NCI-H748 treated with DMSO at 0.1 percent for 48 hours (cell line): ENCODE measurements at regions not wholly inside any gene's neighbourhood (a gene's known extent, or its start where the extent isn't known, plus 50 kb on each side); places are given as distances from the start of the nearest gene placed in this dataset.
"Not testable (repeated sequence)": the region's sequence is repeated elsewhere in the genome, so short reads cannot be mapped to it uniquely, and the experiment has no call there.

Source experiments
- DNase-seq: peaks from one replicate; lab custom pipeline; 2025; lab: John Stamatoyannopoulos, UW

DNA sequence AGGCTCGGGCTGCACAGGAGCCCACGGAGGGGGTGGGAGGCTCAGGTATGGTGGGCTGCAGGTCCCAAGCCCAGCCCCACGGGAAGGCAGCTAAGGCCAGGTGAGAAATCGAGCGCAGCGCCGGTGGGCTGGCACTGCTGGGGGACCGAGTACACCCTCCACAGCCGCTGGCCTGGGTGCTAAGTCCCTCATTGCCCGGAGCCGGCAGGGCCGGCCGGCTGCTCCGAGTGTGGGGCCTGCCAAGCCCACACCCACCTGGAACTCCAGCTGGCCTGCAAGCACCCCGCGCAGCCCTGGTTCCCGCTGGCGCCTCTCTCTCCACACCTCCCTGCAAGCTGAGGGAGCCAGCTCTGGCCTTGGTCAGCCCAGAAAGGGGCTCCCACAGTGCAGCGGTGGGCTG is 137.4 kb upstream of the PKP2 start:
- DNase-seq: not testable (repeated sequence)

DNA sequence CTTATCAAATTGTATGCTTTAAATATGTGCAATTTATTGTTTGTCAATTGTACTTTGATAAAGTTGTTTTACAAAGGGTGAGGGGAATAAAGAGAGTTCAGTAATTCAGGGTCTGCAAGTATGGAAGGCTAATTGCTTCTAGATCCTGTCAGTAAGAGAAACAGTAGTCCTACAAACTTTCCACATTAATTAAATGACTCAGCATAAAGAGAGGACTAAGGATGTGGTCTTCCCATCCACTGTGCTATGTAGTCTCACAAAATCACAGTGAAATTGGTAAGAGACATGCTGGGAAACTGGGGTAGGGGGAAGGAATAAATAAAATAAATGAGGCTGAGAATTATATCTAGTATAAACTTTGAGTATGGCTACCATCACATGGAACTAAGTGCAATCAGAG is 130.2 kb upstream of the PKP2 start:
- no peak for DNase-seq

DNA sequence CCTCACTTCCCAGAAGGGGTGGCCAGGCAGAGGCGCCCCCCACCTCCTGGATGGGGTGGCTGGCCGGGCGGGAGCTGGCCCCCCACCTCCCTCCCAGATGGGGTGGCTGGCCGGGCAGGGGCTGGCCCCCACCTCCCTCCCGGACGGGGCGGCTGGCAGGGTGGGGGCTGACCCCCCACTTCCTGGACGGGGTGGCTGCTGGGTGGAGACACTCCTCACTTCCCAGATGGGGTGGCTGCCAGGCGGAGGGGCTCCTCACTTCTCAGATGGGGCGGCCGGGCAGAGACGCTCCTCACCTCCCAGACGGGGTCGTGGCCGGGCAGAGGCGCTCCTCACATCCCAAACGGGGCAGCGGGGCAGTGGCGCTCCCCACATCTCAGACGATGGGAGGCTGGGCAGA is 126.1 kb upstream of the PKP2 start:
- DNase-seq: not testable (repeated sequence)

DNA sequence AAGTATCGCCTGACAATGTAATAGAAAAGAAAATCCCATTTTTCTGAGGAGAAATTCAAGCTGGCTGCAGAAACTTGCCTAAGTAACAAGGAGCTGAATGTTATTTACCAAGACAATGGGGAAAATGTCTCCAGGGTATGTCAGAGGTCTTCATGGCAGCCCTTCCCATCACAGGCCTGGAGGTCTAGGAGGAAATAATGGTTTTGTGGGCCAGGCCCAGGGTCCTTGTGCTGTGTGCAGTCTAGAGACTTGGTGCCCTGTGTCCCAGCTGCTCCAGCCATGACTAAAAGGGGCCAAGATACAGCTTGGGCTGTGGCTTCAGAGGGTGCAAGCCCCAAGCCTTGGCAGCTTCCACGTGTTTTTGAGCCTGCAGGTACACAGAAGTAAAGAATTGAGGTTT is 120.5 kb upstream of the PKP2 start:
- not testable (repeated sequence) for DNase-seq

DNA sequence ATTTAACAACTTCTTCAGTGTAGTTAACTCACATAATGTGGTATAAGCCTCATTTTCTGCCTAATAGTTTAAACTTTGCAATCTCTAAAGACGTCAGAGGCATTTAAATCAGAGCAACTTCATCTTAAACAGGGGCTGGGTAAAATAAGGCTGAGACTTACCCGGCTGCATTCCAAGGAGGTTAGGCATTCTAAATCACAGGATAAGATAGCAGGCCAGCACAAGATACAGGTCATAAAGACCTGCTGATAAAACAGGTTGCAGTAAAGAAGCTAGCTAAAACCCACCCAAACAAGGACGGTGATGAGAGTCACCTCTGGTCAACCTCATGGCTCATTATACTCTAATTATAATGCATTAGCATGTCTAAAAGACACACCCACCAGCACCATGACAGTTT is 115.6 kb upstream of the PKP2 start:
- DNase-seq: no peak

DNA sequence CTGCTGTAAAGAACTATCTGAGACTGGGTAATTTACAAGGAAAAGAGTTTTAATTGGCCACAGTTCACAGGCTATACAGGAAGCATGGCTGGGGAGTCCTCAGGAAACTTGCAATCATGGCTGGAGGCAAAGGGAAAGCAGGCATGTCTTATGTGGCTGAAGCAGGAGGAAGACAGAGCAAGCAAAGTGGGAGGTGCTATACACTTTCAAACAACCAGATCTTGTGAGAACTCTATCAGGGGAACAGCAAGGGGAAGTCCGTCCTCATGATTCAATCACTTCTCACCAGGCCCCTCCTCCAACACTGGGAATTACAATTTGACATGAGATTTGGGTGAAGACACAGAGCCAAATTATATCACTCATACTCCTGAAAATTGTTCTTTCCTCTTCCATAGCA is 109.5 kb upstream of the PKP2 start:
- DNase-seq: no peak

DNA sequence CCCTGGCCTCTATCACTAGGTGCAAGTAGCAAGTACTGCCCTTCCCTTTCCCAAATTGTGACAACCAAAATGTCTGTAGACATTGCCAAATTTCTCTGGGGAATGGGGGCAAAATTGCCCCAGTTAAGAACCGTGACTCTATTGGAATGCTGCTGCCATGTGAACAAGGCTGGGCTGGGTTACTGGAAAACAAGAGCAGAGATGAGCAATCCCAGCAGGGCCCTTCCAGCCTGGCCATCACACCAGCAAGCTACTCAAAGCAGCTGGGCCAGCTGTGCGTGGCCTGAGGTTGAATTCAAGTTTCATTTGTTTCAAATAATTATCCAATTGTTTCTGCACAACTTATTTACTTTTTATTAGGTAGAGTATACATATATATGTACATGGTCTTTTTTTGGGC is 103.4 kb upstream of the PKP2 start:
- no peak for DNase-seq

DNA sequence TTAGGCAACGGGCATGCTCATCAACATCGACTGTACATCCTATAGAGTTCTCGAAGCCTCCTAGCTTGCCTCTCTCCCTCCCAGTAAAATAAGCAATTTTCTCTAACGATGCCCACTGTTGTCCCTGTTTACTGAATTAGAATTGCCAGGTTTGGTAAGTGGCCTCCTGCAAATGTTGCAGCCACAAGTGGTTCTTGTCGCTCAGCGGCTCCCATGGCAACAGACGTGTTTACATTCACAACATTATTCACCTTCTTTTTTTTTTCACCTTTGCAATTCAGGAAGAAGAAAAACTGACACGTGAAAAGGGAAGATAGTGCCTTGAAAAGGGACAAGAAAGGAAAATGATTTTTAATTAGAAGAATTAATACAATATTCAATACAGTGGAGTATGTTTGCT is 100.9 kb upstream of the PKP2 start:
- DNase-seq: peak; percentile 100

DNA sequence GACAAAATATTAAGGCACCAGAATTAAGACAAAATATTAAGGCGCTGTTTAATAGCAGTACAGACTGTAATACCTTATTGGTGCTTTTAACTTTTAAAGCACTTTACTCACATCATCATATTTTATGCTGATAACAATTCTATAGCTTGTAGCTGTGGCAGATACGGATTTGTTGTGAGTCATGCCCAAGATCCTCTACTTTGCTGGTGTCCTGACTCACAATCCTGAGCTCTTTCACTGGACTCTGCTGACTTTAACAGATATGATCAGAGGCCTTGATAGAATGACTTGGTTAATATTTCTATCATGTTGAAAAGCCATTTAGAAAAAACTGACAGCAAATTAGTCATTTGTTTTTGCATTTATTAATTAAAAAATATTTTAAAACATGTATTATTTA is 99.0 kb upstream of the PKP2 start:
- DNase-seq: no peak

DNA sequence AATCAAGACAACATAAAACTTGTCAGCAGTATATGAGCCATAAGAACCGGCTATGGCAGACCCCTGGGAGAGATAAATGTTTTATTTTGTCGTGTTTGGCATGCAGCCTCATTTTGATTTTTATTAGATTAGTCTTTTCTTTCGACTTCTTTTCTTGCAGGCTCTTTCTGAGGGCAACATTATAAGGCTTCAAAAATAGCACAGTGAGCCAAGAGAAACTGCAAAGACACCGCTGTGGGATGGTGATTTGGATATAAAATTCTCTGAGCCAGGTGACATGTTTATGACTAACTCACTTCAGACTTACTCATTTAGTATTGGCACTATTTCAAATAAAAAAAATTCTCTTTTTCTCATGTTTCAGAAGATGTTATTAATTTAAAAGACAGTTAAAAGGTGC is 96.8 kb upstream of the PKP2 start:
- DNase-seq: no peak

DNA sequence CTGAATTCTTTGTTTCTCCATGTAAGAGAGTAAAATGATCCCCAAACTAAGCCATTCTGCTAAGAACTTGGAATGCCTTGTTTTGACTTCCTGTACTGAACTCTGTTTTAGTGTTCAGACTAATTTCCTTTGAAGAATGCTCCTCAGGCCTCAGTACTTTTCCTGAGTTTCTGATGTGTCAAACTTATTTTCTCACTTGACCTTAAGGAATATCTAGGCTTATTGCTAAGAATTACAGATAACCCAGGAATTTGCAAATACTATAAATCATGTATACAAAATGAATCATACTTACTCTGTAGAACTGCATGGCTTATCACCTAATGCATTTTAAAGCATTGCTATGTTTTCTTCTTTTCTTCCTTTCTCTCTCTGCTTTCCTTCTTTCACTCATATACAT is 93.1 kb upstream of the PKP2 start:
- no peak for DNase-seq

DNA sequence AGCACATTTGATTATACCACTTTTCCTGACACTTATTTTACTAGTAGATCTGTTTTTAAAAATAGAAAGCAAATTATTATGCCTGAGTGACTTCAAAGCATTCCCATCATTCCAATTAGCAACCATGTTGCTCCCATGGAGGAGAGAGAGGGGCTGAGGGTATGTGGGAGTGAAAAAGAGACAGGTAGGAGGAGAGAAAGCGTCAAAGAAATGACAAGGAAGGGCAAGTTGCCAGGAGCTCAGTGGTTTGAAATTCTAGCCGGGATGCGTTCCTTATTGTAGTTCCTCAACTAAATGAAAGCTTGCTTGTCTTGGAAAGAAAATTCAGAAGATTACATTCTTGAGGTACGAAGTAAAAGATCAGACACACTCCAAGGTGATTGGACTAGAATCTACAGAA is 92.4 kb upstream of the PKP2 start:
- no peak for DNase-seq

DNA sequence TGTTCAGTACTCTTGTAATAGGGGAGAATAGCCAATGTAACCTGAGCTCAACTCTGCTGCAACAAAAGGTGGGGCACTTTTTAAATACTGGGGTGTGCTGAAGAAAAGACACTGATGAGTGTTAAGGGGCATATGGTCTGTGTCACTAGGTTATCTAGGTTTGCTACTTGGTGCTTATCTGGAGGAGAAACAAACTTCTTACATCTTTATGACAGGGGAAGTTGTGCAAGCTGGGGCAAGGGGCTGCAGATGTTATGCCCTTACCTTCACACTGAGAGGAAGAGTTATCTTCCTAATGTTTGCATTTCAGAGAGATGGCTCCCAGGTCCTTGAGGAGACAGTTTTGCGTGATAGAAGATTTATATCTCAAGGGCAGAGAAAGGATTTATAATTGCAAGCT is 90.9 kb upstream of the PKP2 start:
- DNase-seq: no peak

DNA sequence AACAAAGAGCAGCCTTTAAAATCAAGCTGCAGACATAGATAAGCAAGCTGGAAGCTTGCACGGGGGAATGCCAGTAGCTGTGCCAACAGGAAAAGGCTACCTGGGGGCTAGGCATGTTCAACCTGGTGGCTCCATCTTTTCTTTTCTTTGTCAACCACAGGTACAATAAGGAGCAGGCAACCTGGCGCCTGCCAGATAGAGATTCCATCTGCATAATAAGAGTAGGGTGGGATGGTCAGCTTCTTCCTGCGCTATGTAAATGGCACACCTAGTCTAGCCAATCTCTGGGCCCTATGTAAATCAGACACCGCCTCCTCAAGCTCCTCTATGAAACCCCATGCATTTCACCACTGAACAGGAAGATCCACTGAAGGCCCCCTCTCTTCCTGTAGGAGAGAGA is 87.4 kb upstream of the PKP2 start:
- peak; percentile 97 for DNase-seq

DNA sequence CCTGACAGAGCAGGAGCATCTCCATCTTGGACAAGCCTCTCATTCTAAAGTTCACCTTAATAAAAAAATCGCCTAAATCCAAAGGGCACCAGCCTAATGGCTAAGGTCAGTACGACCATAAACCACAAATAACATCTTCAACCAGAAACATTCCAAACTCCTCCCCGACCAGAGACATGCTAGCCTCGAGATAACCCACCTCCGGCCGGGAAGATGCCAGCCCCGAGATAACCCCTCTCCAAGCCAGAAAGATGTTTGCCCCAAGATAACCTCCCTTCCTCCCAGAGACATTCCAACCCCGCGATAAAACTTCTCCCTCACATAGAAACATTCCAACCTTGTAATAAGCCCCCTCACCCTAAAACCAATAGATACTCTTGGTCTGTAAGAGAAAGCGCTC is 86.8 kb upstream of the PKP2 start:
- no peak for DNase-seq

DNA sequence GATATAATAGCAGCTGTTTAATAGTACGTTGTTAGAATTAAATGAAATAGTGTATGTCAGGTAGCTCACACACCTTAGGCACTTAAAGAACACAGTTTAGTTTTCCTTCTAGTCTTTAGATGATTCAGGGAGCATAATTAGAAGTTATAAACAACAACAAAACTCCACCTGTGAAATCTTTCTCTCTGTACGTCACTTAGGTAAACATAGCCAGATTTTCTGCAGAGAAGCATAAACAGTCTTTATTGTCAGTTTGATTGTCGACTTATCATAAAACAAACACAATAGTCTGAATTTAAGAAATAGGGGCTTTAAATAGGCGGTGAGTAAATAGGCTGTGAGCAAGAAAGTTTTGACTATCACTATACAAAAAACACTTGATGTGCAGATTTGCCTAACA is 84.6 kb upstream of the PKP2 start:
- no peak for DNase-seq

DNA sequence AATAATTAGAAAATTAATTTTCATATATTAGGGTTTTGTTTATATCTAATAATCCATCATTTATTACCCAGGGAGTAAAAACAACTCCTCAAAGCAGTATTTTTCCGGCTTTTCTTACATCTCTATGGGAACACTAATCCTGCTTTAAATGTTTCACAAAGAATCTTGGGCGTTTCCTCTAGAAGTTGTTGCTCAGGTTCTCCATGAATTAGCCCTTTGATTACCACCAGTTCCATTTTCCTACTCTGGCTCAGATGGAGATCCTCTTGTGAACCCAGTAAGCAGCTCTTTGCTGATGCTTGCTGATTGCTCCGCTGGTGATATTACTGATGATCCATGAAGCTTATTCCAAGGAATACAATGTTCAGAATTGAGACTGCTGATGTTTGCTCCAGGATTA is 78.5 kb upstream of the PKP2 start:
- DNase-seq: no peak

DNA sequence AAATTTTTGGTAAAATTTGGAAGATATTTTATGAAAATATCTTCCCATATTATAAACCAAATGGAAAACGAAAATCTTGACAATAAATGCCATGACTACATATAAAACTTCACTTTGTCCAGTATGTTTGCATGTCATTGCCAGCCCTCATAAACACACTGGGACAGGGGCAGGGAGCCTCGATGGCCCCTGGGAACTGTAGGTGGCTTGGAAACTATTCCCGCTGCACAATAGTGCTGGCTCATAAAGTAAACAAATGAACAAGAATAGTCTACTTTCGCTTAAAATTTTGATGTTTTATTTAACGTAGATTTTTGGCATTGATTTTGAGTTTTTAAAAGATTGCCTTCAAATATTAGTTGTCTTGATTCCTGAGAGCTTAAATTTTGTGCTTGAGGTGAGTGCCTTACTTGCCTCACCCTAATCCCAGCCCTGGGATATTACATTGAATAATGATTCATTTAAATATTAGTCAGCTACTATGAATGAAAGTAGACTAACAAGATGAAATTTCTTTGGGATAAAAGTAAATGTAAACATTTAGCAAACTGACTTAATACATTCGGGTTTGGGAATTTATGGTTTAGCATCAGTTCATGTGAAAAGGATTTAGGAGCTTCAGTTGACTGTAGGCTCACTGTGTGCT is 74.0 kb upstream of the PKP2 start:
- DNase-seq: no peak

DNA sequence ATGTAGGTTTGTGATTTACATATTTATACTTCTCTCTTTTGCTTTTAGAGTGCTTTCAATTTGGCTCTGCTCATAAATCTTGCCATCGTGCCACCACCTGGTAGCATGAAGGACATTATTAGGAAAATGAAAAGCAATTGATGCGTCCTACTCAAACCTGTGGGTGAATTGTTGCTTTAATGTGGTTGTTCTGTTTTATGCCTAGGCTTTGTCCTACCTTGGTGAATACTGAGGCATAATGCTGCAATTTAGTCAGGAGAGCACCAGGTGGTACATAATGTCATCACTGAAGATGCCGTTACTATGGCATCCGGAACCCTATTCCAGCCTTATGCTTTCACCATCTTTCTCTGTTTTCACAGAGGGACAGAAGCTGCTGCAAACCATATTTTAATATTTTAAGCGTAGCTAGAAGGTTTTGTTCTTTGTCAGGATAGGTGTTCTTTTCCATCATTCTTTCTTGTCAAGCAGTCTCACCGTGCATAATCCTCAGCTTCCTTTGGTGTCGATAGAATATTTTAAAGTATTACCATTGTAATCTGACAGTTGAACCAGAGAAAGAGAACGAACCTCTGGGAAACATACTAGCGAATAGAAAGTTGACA is 68.5 kb upstream of the PKP2 start:
- peak; percentile 95 for DNase-seq

DNA sequence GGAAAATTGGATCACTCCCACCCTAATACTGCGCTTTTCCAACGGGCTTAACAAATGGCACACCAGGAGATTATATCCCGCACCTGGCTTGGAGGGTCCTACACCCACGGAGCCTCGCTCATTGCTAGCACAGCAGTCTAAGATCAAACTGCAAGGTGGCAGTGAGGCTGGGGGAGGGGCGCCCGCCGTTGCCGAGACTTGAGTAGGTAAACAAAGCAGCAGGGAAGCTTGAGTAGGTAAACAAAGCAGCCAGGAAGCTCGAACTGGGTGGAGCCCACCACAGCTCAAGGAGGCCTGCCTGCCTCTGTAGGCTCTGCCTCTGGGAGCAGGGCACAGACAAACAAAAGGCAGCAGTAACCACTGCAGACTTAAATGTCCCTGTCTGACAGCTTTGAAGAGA is 59.8 kb upstream of the PKP2 start:
- not testable (repeated sequence) for DNase-seq

DNA sequence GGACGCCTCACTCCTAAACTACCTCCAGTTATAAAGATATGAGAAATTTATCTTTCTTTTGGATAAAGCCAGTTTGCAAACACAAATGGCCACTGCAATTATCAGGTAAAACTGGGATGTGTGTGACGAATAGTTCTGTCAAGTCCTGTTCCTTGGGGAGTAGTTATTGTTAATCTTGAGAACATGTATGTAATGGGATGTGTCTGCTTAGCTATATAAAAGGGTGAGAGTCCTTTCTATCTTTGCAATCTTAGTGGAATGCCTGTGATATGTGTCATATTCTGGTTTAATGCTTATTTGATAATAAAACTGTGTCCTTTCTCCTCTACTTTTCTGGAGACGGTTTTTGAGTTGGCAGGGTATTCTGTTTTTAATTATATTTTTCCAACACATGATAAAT is 56.1 kb upstream of the PKP2 start:
- DNase-seq: no peak

DNA sequence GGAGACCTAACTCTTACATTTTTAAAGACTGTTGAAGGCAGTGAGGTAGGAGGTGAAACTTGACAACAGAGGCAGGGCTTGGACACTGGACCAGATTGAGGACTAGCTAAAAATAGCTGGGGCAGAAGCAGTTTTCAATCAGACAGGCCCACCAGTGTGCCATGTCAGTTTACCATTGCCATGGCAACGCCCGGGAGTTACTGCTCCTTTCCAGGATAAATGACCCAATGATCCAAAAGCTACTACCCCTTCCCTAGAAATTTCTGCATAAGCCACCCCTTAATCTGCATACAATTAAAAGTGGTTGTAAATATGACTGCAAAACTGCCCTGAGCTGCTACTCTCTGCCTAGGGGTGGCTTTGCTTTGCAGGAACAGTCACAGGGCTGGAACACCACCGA is 53.2 kb upstream of the PKP2 start:
- DNase-seq: no peak

DNA sequence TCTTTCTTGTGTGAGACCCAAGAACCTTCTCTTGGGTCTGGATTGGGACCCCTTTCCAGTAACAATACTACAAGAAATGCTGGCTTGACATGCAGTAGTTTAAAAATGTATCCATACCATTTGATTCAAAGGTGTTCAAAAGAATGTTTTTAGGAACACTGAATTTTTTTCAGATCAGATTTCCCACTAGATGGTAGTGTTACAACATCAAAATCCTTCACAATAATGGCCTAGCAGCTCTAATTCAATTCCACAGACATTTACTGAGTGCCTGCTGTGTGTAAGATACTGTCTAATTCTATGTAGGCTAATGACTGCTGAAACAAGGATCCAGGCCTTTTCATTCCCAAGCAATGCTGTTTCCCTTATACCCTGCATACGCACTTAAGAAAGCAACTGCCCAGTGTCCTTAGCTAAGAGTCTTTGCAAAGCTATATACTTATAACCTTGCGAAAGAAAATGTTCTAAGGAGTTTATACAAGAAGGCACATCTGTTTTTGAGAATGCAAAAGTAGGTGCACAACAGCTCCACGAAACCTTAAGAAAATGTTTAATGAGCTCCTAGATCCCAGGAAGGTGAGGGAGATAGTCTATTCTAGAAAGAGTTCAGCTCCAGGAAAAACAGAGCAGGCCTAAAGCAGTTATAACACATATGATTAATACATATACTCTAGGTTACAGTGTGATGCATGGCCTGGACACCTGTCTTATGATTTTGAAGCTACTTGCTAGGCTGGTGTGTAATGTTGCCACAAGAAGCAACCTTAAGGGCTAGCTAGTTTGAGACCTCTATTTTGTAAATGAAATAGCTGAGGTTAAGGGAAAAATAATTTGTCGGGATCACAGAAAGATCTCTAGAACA is 50.9 kb upstream of the PKP2 start:
- peak; percentile 95 for DNase-seq
